A673 (cell line): ENCODE measurements at regions not wholly inside any gene's neighbourhood (a gene's known extent, or its start where the extent isn't known, plus 50 kb on each side); places are given as distances from the start of the nearest gene placed in this dataset.

Experiments
- BruUV-seq: library from RNA; stranded (reverse); fragments of 400-500 nt; replicated peaks from 2 replicates; lab custom pipeline; 2021; lab: Mats Ljungman, UMichigan
- CTCF ChIA-PET: fragments of 300-600 bp; sonication (Branson Sonifier 250); formaldehyde crosslinking; loops from one replicate; lab custom pipeline; 2022; ENCODE audit warnings: antibody characterized with exemption; lab: Charles Lee
- POLR2A ChIA-PET: fragments of 300-600 bp; sonication (Branson Sonifier 250); formaldehyde crosslinking; loops from one replicate; lab custom pipeline; 2022; ENCODE audit warnings: antibody characterized with exemption; ENCODE audit not compliant: low non-redundant PET; lab: Charles Lee
- DNase-seq: peaks from one replicate; pipeline ENCODE4 v3.0.0-alpha.2; 2015; ENCODE audit warnings: low spot score
- H3K27ac ChIP-seq: fragments of 200-600 bp; sonication (generic); 2 replicates; pipeline ENCODE4 v1.5.1; 2016; ENCODE audit warnings: mixed run types, low read depth, mild to moderate bottlenecking, mixed read lengths, antibody characterized with exemption, low read length; ENCODE audit not compliant: poor library complexity, severe bottlenecking
- H3K27me3 ChIP-seq: fragments of 200-600 bp; sonication (generic); replicated peaks from 2 replicates; pipeline ENCODE4 v1.6.1; 2017; ENCODE audit warnings: mixed run types, low read depth, mild to moderate bottlenecking, mixed read lengths, antibody characterized with exemption, low read length; ENCODE audit not compliant: insufficient read depth, poor library complexity
- H3K36me3 ChIP-seq: fragments of 200-600 bp; sonication (generic); 2 replicates; pipeline ENCODE4 v1.6.1; 2016; ENCODE audit warnings: mixed run types, mild to moderate bottlenecking, mixed read lengths, antibody characterized with exemption, low read length; ENCODE audit not compliant: insufficient read depth, poor library complexity, severe bottlenecking
- H3K4me1 ChIP-seq: fragments of 200-600 bp; sonication (generic); 2 replicates; pipeline ENCODE4 v1.6.1; 2017; ENCODE audit warnings: mixed run types, mild to moderate bottlenecking, mixed read lengths, antibody characterized with exemption, low read length; ENCODE audit not compliant: insufficient read depth, poor library complexity, severe bottlenecking
- H3K4me3 ChIP-seq: fragments of 200-600 bp; sonication (generic); 2 replicates; pipeline ENCODE4 v1.5.1; 2016; ENCODE audit warnings: low read depth, mixed run types, mild to moderate bottlenecking, mixed read lengths, low read length; ENCODE audit not compliant: poor library complexity, severe bottlenecking
- H3K9me3 ChIP-seq: fragments of 200-600 bp; sonication (generic); 2 replicates; pipeline ENCODE4 v1.6.1; 2016; ENCODE audit warnings: mixed run types, low read depth, mild to moderate bottlenecking, mixed read lengths, antibody characterized with exemption, low read length; ENCODE audit not compliant: poor library complexity, severe bottlenecking
- EZH2 ChIP-seq: fragments of 200-600 bp; sonication (generic); IDR thresholded peaks from 2 replicates; pipeline ENCODE4 v1.6.1; 2017; ENCODE audit warnings: borderline replicate concordance, low read depth, mild to moderate bottlenecking, mixed read lengths, antibody characterized with exemption, low read length; ENCODE audit not compliant: poor library complexity, severe bottlenecking
- intact Hi-C: fragments of 100-400 bp; cut with micrococcal nuclease; formaldehyde crosslinking; loops from one replicate; pipeline ENCODE4 v1.10.0; 2022; ENCODE audit not compliant: unreplicated experiment
- TF ChIP-seq, protein P1 (sequence below): fragments of 300-800, 200-600 bp; sonication (generic); conservative IDR thresholded peaks from 2 replicates; pipeline ENCODE4 v1.5.1; 2017; ENCODE audit warnings: low read depth, mild to moderate bottlenecking, antibody characterized with exemption, low read length, moderate library complexity, mixed read lengths

DNA sequence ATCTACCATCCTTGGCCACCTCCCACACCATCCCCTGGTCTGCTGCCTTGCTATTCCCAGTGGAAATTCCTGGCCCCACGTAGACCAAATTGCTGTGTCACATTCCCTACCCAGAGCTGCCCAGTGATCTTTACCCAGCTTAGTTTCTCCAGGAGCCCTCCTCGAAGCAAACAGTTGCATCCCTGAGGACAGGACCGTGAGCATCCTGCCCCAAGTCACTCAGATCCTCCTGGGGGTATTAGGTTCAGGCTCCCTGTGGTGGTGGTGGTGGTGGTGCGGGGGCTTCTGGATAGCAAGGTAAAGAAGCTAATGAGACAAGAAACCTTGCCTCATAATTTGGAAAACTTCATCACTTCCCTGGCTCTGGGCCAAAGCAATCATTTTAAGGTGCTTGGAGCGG is 58.4 kb upstream of the RBM15 start:
- ChIA-PET CTCF (no interaction called here), POLR2A (no interaction called here)
- H3K9me3 ChIP-seq: no peaks in the 10 kb centered on the region
- no peak for TF ChIP-seq EZH2
- TF ChIP-seq, protein P1, sequence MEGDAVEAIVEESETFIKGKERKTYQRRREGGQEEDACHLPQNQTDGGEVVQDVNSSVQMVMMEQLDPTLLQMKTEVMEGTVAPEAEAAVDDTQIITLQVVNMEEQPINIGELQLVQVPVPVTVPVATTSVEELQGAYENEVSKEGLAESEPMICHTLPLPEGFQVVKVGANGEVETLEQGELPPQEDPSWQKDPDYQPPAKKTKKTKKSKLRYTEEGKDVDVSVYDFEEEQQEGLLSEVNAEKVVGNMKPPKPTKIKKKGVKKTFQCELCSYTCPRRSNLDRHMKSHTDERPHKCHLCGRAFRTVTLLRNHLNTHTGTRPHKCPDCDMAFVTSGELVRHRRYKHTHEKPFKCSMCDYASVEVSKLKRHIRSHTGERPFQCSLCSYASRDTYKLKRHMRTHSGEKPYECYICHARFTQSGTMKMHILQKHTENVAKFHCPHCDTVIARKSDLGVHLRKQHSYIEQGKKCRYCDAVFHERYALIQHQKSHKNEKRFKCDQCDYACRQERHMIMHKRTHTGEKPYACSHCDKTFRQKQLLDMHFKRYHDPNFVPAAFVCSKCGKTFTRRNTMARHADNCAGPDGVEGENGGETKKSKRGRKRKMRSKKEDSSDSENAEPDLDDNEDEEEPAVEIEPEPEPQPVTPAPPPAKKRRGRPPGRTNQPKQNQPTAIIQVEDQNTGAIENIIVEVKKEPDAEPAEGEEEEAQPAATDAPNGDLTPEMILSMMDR: no peak
- peaks cover 6% of the 10 kb centered on the region for H3K27me3 ChIP-seq
- no TSS peak for BruUV-seq
- no peaks in the 10 kb centered on the region for H3K36me3 ChIP-seq
- intact Hi-C loops: no loop called here
- no peak overlapping the region for H3K27ac ChIP-seq
- H3K4me1 ChIP-seq: no peaks in the 10 kb centered on the region
- H3K4me3 ChIP-seq: no peak overlapping the region
- no peak for DNase-seq

GRCh38 chr1:110281363-110282290 is 57.5 kb upstream of the RBM15 start:
- Histone ChIP-seq H3K27me3 (peaks cover 6% of the 10 kb centered on the region), H3K27ac (no peak overlapping the region), H3K9me3 (no peaks in the 10 kb centered on the region), H3K4me1 (no peaks in the 10 kb centered on the region), H3K4me3 (no peak overlapping the region), H3K36me3 (no peaks in the 10 kb centered on the region)
- intact Hi-C loops: no loop called here
- TF ChIP-seq EZH2: no peak
- TF ChIP-seq, protein P1: no peak
- CTCF ChIA-PET: no interaction called here
- no TSS peak for BruUV-seq
- POLR2A ChIA-PET: no interaction called here
- DNase-seq: no peak

- intact Hi-C loops: no loop called here
- H3K9me3 ChIP-seq: no peaks in the 10 kb centered on the region
- no peak overlapping the region for H3K27ac ChIP-seq
- no peak for DNase-seq
- peaks cover 6% of the 10 kb centered on the region for H3K27me3 ChIP-seq
- H3K4me3 ChIP-seq: no peak overlapping the region
- H3K36me3 ChIP-seq: no peaks in the 10 kb centered on the region
- no TSS peak for BruUV-seq
- ChIA-PET CTCF (no interaction called here), POLR2A (no interaction called here)
- TF ChIP-seq EZH2: no peak
- TF ChIP-seq, protein P1: no peak
- H3K4me1 ChIP-seq: no peaks in the 10 kb centered on the region
Observed at GRCh38 chr1:110282395-110282794, 56.8 kb upstream of the RBM15 start.
